HEK293 (cell line): ENCODE measurements at regions not wholly inside any gene's neighbourhood (a gene's known extent, or its start where the extent isn't known, plus 50 kb on each side); places are given as distances from the start of the nearest gene placed in this dataset.

Experiments used
- EGR2 ChIP-seq: fragments of 450-650 bp; formaldehyde crosslinking; IDR thresholded peaks from 2 replicates; pipeline ENCODE4 v1.5.1; 2016; ENCODE audit warnings: low read depth, missing biosample characterization, missing genetic modification characterization
- ELK4 ChIP-seq: IDR thresholded peaks from 2 replicates; pipeline ENCODE4 v1.6.1; 2011; ENCODE audit warnings: mild to moderate bottlenecking, low read depth, low read length, borderline replicate concordance
- FEZF1 ChIP-seq: fragments of 450-650 bp; formaldehyde crosslinking; IDR thresholded peaks from 2 replicates; pipeline ENCODE4 v1.5.1; 2016; ENCODE audit warnings: missing biosample characterization, missing genetic modification characterization
- GLIS2 ChIP-seq: fragments of 450-650 bp; formaldehyde crosslinking; IDR thresholded peaks from 2 replicates; pipeline ENCODE4 v1.5.1; 2016; ENCODE audit warnings: missing biosample characterization, missing genetic modification characterization
- HOXC10 ChIP-seq: sonication (generic); formaldehyde crosslinking; IDR thresholded peaks from 2 replicates; pipeline ENCODE4 v1.8.1; 2023; ENCODE audit warnings: mild to moderate bottlenecking, missing genetic modification reagents
- HOXD13 ChIP-seq: sonication (generic); formaldehyde crosslinking; IDR thresholded peaks from 2 replicates; pipeline ENCODE4 v1.8.0; 2022; ENCODE audit warnings: missing genetic modification reagents, borderline replicate concordance
- KLF1 ChIP-seq: fragments of 450-650 bp; formaldehyde crosslinking; IDR thresholded peaks from 2 replicates; pipeline ENCODE4 v1.5.1; 2016; ENCODE audit warnings: missing biosample characterization, missing genetic modification characterization
- MEIS1 ChIP-seq: sonication (generic); formaldehyde crosslinking; IDR thresholded peaks from 2 replicates; pipeline ENCODE4 v1.8.1; 2022; ENCODE audit warnings: missing genetic modification reagents, mild to moderate bottlenecking, borderline replicate concordance
- PRDM1 ChIP-seq: fragments of 450-650 bp; formaldehyde crosslinking; IDR thresholded peaks from 2 replicates; pipeline ENCODE4; 2016; ENCODE audit warnings: missing biosample characterization, missing genetic modification characterization
- YY1 ChIP-seq: fragments of 450-650 bp; formaldehyde crosslinking; IDR thresholded peaks from 2 replicates; pipeline ENCODE4 v1.5.1; 2018; ENCODE audit warnings: missing biosample characterization, missing genetic modification characterization
- ZBTB17 ChIP-seq: fragments of 450-650 bp; formaldehyde crosslinking; IDR thresholded peaks from 2 replicates; pipeline ENCODE4 v1.5.1; 2016; ENCODE audit warnings: missing biosample characterization, missing genetic modification characterization
- ZFP3 ChIP-seq: fragments of 450-650 bp; formaldehyde crosslinking; IDR thresholded peaks from 2 replicates; pipeline ENCODE4 v1.5.1; 2016; ENCODE audit warnings: low read depth, missing biosample characterization, missing genetic modification characterization
- ZFP41 ChIP-seq: fragments of 450-650 bp; formaldehyde crosslinking; IDR thresholded peaks from 2 replicates; pipeline ENCODE4 v1.5.1; 2016; ENCODE audit warnings: missing biosample characterization, missing genetic modification characterization, borderline replicate concordance
- ZIC2 ChIP-seq: fragments of 450-650 bp; formaldehyde crosslinking; IDR thresholded peaks from 2 replicates; pipeline ENCODE4 v1.5.1; 2016; ENCODE audit warnings: missing biosample characterization, missing genetic modification characterization
- ZNF10 ChIP-seq: fragments of 450-650 bp; formaldehyde crosslinking; IDR thresholded peaks from 2 replicates; pipeline ENCODE4 v1.5.1; 2017; ENCODE audit warnings: missing biosample characterization, missing genetic modification characterization
- ZNF132 ChIP-seq: fragments of 450-650 bp; formaldehyde crosslinking; IDR thresholded peaks from 2 replicates; pipeline ENCODE4 v1.5.1; 2017; ENCODE audit warnings: missing biosample characterization, missing genetic modification characterization, borderline replicate concordance
- ZNF155 ChIP-seq: fragments of 450-650 bp; formaldehyde crosslinking; IDR thresholded peaks from 2 replicates; pipeline ENCODE4 v1.5.1; 2016; ENCODE audit warnings: missing biosample characterization, missing genetic modification characterization
- ZNF174 ChIP-seq: fragments of 450-650 bp; formaldehyde crosslinking; IDR thresholded peaks from 2 replicates; pipeline ENCODE4 v1.5.0; 2017; ENCODE audit warnings: missing biosample characterization, mild to moderate bottlenecking, missing genetic modification characterization
- ZNF19 ChIP-seq: fragments of 450-650 bp; formaldehyde crosslinking; IDR thresholded peaks from 2 replicates; pipeline ENCODE4; 2016; ENCODE audit warnings: missing biosample characterization, missing genetic modification characterization, low read depth
- ZNF202 ChIP-seq: fragments of 450-650 bp; formaldehyde crosslinking; IDR thresholded peaks from 2 replicates; pipeline ENCODE4 v1.5.1; 2016; ENCODE audit warnings: missing biosample characterization, missing genetic modification characterization, borderline replicate concordance
- ZNF423 ChIP-seq: fragments of 450-650 bp; formaldehyde crosslinking; IDR thresholded peaks from 2 replicates; pipeline ENCODE4 v1.5.1; 2016; ENCODE audit warnings: missing biosample characterization, missing genetic modification characterization
- ZNF449 ChIP-seq: fragments of 450-650 bp; formaldehyde crosslinking; IDR thresholded peaks from 2 replicates; pipeline ENCODE4 v1.5.1; 2017; ENCODE audit warnings: missing biosample characterization, mild to moderate bottlenecking, missing genetic modification characterization, moderate library complexity
- ZNF488 ChIP-seq: fragments of 450-650 bp; formaldehyde crosslinking; IDR thresholded peaks from 2 replicates; pipeline ENCODE4 v1.5.1; 2016; ENCODE audit warnings: missing biosample characterization, missing genetic modification characterization
- ZNF548 ChIP-seq: fragments of 450-650 bp; formaldehyde crosslinking; IDR thresholded peaks from 2 replicates; pipeline ENCODE4 v1.5.1; 2016; ENCODE audit warnings: missing biosample characterization, missing genetic modification characterization
- ZNF571 ChIP-seq: fragments of 450-650 bp; formaldehyde crosslinking; IDR thresholded peaks from 2 replicates; pipeline ENCODE4 v1.5.0; 2017; ENCODE audit warnings: missing biosample characterization, missing genetic modification characterization
- ZNF600 ChIP-seq: fragments of 450-650 bp; formaldehyde crosslinking; IDR thresholded peaks from 2 replicates; pipeline ENCODE4 v1.5.1; 2016; ENCODE audit warnings: missing biosample characterization, missing genetic modification characterization
- ZNF624 ChIP-seq: fragments of 450-650 bp; formaldehyde crosslinking; IDR thresholded peaks from 2 replicates; pipeline ENCODE4 v1.5.1; 2017; ENCODE audit warnings: missing biosample characterization, missing genetic modification characterization
- ZNF654 ChIP-seq: fragments of 450-650 bp; formaldehyde crosslinking; IDR thresholded peaks from 2 replicates; pipeline ENCODE4 v1.5.1; 2016; ENCODE audit warnings: low read depth, missing biosample characterization, missing genetic modification characterization
- ZNF660 ChIP-seq: fragments of 450-650 bp; IDR thresholded peaks from 2 replicates; pipeline ENCODE4 v1.5.1; 2018; ENCODE audit warnings: missing biosample characterization, mild to moderate bottlenecking, missing genetic modification characterization
- ZNF664 ChIP-seq: fragments of 450-650 bp; formaldehyde crosslinking; IDR thresholded peaks from 2 replicates; pipeline ENCODE4 v1.5.1; 2016; ENCODE audit warnings: missing biosample characterization, missing genetic modification characterization
- ZNF692 ChIP-seq: fragments of 450-650 bp; formaldehyde crosslinking; IDR thresholded peaks from 2 replicates; pipeline ENCODE4 v1.5.1; 2016; ENCODE audit warnings: missing biosample characterization, missing genetic modification characterization
- ZNF704 ChIP-seq: fragments of 450-650 bp; formaldehyde crosslinking; IDR thresholded peaks from 2 replicates; pipeline ENCODE4 v1.5.1; 2016; ENCODE audit warnings: missing biosample characterization, missing genetic modification characterization
- ZSCAN5A ChIP-seq: fragments of 450-650 bp; formaldehyde crosslinking; IDR thresholded peaks from 2 replicates; pipeline ENCODE4 v1.5.1; 2016; ENCODE audit warnings: missing biosample characterization, missing genetic modification characterization

- TF ChIP-seq ZNF488 (tag by site-specific recombination) (no peak), ZNF202 (tag by site-specific recombination) (no peak), ZNF704 (tag by site-specific recombination) (no peak), YY1 (no peak), ZNF660 (tag by site-specific recombination) (no peak), KLF1 (tag by site-specific recombination) (peak; percentile 26; the same call in 1 of the 2 replicates), ZNF423 (tag by site-specific recombination) (no peak), EGR2 (peak; percentile 93), ZNF132 (tag by site-specific recombination) (no peak), ZBTB17 (tag by site-specific recombination) (no peak), ZNF155 (tag by site-specific recombination) (no peak), ZFP3 (tag by site-specific recombination) (no peak), ZNF548 (tag by site-specific recombination) (no peak), ZNF10 (tag by site-specific recombination) (no peak), ZSCAN5A (tag by site-specific recombination) (no peak), HOXD13 (no peak), FEZF1 (tag by site-specific recombination) (no peak), ZNF654 (tag by site-specific recombination) (no peak), ZNF449 (tag by site-specific recombination) (no peak), ELK4 (no peak), ZNF174 (tag by site-specific recombination) (no peak), ZNF624 (tag by site-specific recombination) (no peak), ZNF692 (no peak), ZNF19 (tag by site-specific recombination) (no peak), MEIS1 (peak; percentile 49; the same call in 1 of the 2 replicates), ZFP41 (tag by site-specific recombination) (no peak), GLIS2 (tag by site-specific recombination) (peak; percentile 90), PRDM1 (tag by site-specific recombination) (peak; percentile 80), HOXC10 (CRISPR knock-in tag) (no peak), ZIC2 (peak; percentile 22; the same call in 1 of the 2 replicates), ZNF600 (tag by site-specific recombination) (0 out of 2 replicates have a peak, but pooled peaks have one; percentile 31), ZNF571 (tag by site-specific recombination) (no peak), ZNF664 (tag by site-specific recombination) (no peak)
Observed at GRCh38 chr17:72591289-72592241, 470.7 kb downstream of the SOX9 start (continued).
